Activated CD4-positive, alpha-beta T cell treated with anti-CD3 and anti-CD28 coated beads, Interleukin-2, amount 50 U/mL, for 16 hours (primary cell): ENCODE measurements at regions not wholly inside any gene's neighbourhood (a gene's known extent, or its start where the extent isn't known, plus 50 kb on each side); places are given as distances from the start of the nearest gene placed in this dataset.
A peak's percentile ranks its signal among the peaks of the same experiment; 100 is the strongest.
"Not testable (repeated sequence)": the region's sequence is repeated elsewhere in the genome, so short reads cannot be mapped to it uniquely, and the experiment has no call there.

Source experiments
- DNase-seq: peaks from one replicate; pipeline ENCODE4 v3.0.0-alpha.2; 2020

DNA sequence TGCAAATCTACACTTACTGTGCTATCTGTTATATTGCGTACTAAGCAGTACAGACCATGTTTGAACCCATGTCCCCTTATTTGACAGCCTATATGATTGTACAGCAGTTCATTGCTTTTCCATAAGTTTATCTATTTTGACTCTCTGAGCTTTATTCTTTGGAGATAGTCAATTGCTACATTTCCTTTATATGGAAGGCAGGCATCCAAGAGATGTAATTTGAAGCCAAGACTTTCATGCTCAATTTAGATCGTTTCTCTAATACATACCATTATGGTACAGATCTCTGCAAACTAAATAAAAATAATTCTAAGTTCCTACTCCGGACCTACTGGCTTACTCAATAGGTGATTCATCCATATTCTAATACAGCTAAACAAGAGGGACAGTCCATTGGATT lies 424.8 kb downstream of the TMEM38B start:
- DNase-seq: no peak

DNA sequence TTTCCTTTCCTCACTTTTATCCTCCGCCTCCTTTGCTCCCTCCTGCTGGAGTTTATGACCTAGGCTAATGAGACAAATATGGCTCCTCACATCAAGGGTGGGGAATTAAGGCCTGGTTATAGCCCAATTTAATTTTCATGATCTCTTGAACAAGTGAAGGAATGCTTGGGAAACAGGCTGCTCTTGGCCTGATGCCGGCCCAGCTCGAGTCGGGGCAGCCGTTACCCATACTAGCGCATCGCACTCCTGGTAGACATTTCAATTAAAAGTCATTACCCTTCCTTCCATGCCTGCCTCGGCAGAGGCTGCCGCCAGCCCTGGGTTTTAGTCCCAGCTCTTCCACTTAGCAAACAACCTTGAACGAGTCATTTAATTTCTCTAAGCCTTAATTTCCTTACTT lies 425.7 kb downstream of the TMEM38B start:
- no peak for DNase-seq

DNA sequence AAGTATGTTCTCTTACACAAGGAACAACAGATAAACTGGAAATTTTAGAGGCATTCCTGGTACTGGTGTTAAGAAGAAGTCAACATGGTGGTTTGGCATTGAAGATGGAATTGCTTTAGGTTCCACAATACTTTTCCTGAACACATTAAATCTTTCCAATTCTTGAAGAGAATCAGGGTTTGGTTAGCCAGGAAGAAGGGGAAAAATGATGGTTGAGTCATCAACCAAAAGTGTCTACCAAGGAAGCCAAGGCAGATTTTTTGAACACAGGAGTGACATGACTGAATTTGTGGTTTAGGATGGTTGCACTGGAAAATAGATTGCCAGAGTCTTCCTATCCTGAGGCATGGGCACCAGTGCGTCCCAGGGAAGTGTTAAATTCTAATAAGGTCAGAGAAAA lies 433.4 kb downstream of the TMEM38B start:
- no peak for DNase-seq

DNA sequence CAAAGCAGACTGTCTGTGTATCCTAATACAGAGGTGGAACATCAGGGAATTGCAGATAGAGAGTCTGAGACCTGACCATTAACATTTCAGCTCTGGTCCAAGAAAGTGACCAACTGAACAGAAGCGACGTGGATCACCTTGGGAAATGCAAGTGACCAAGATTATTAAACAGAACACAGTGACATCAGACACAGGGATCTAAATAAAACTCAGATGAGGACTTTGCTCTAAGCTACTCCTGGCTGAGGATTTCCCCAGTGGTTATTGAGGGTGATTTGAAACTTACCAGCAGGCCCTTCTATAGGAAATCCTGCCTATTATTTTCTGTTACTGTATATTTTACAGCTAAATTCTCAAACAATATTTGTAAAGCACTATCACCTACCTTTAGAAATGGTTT lies 436.0 kb downstream of the TMEM38B start:
- no peak for DNase-seq

DNA sequence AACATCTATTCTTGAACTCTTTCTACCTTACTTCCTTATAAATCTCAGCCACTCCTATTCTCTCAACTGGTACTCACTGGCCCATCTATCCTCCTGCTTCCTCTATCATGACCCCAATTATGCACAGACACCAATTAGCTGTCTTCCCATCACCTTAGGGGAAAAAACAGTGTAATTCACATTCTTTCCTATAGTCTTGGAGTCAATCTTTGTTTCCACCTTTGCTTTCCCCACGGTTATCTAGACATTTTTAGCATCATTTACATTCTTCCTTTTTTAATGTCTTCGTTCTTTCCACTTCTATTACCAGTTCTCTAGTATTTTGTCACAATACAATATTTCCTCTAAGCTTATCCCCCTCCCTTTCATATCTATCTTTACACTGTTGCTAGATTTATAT lies 449.4 kb downstream of the TMEM38B start:
- DNase-seq: no peak

DNA sequence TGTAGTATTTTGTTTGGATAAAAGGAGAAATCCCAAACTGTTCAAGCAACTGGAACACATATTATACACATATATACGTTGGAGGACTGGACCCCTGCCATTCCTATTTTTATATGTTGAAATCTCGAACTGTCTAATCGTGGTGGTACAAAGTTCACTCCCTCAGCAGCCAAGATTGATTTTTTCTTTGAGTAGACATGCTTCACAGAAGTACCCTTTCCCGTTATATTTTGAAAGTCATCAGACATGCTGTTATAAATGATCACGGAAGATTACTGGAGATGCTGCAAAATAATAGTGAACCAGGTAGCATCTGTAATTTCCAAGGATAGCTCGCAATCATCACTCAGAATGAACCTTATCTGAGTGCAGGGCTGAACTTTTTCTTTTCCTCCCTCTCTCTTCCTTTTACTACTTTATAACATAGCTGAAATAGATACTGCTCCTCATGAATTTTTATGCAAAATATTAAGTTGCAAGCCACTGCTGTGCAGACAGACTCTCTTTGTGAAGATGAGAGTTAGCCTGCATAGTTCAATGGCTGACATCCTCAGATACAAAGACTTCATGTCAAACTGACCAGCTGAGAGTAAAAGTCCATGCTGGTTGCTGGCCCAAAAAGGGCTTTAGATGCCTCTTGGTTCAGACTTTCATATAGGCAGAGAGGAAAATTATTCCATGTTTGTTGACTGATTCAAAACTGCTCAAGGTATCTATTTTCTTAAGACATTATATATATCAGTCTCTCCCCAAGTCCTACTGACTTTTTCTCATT lies 451.9 kb downstream of the TMEM38B start:
- no peak for DNase-seq

DNA sequence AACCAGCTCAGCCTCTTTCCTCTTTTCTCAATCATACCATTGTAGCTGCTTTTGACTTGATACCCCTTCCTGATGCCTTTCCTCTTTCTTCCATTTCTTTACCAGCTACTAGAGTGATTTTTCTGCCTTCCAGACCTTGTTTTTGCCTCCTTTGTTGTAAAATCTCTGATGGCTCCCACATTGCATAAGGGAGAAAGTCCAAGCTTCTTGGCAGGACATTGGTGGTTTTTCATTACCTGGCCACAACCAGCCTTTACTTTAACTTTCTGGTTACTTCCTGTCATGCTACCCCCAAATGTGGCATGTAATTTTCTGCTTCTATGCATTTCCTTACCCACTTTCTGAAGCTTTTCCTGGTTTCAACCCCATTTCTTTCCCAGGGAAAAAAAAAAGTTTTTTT lies 452.5 kb downstream of the TMEM38B start:
- no peak for DNase-seq

DNA sequence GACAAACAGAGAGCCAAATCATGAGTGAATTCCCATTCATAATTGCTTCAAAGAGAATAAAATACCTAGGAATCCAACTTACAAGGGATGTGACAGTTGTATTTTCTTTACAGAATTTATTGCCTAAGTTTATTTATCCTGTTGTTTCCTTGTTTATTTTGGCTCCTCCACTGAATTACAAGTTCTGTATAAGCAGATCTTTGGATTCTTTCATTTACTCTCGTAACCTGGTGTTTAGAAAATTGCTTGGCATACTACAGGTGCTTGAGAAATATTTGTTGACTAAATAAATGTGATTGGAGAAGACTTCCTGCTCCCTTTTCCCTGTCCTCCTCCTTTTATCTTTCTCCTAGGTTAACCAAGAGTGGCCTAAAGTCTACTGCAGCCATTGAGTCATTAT lies 455.6 kb downstream of the TMEM38B start:
- no peak for DNase-seq

DNA sequence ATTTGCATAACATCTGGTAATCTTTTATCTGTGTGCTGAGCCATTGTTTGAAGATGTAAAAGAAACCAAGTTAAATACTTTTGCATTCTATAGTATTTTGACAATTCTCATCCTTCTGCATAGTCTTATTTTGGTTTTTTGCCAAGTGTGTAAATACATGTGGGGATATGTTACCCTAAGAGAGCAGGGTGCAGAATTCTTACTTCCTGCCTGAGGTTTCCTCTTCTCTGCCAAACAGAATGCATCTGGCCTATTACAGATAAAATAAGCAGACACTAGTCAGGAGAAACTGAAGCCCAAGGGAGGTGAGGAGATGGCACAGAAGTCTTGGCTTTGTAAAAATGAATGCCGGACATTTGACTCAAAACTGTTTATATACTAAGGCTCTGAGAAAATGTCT lies 462.1 kb downstream of the TMEM38B start:
- DNase-seq: no peak

DNA sequence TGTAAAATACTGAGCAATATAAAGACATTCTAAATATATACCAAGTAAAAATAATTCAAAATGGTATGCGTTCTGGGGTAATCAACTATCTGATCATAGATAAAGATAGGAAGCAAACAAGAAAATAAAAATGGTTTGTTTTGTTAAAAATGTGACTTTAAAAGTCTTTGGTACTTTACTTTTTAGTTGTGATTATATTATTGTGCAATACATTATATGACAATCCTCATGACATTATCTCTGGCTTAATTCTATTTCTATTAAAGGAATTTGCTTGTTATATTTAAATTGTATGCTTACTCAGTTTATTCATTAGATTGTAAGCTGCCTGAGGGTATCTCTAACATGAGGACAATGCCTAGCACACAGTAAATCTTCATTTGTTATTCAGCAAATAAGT lies 477.9 kb downstream of the TMEM38B start:
- no peak for DNase-seq

DNA sequence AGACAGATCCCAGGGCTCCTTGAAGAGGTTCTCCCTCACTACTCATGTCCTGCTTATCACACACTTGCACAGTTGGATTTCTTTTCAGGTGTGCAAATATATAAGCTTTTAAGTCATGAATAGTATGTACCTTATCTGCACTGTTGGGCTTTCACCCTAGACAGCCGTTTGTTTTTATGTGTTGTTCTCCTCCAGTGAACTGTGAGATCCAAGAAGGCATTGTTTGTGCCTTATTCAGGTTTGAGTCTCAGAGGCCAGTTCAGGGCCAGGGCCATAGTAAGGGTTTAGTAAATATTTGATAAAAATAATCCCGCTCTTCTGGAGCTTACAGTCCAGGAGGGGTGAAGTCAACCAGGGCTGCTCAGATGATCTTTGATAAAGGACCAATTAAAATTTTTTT lies 480.0 kb downstream of the TMEM38B start:
- DNase-seq: no peak

DNA sequence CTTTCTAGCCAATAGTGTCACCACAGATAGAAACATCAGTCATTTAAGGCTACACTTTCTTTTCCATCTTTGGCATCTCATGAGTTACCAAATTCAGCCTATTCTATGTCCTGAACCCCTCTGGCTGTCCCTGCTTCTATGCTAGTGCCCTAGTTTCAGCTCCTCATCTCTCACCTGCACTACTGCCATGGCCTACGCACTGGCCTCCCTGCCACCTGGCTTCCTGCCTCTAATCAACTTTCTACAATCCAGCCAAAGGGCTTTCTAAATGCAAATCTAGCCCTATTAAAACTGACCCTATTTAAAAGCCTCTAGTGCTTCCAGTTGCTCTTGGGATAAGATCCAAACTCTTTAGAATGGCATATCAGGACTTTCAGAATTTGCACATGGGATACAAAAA lies 482.9 kb downstream of the TMEM38B start:
- DNase-seq: no peak

DNA sequence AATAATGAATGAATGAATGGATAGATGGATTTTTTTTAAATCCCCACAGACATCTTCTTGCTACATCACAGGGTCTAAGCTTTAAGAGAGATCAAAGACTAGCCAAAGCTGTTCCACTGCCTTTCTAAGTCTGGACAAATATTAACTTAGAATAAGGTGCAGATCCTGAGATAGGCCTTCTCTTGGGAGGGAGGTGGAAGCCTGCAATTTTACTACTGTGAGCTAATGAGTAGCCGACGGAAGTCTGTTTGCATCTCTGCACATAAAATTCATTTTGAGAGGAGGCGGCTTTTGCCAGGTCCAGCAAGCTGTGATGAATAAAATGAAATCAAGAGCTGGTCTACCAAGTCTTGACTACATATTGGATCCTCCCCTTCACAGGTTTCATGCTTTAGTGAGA lies 484.9 kb downstream of the TMEM38B start:
- no peak for DNase-seq

DNA sequence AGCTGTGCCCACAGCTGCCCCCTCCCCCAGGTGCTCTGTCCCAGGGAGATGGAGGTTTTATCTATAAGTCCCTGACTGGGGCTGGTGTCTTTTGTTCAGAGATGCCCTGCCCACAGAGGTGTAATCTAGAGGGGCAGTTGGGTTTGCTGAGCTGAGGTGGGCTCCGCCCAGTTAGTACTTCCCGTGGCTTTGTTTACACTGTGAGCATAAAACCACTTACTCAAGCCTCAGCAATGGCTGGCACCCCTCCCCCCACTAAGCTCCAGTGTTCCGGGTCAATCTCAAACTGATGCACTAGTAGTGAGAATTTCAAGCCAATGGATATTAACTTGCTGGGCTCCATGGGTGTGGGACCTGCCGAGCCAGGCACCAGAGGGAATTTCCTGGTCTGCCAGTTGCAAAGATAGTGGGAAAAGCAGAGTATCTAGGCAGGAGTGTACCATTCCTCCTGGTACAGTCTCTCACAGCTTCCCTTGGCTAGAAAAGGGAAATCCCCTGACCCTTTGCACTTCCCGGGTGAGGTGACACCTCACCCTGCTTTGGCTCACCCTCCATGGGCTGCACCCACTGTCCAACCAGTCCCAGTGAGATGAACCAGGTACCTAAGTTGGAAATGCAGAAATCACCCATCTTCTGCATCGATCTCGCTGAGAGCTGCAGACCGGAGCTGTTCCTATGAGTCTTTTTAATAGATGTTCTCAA lies 509.6 kb downstream of the TMEM38B start:
- not testable (repeated sequence) for DNase-seq

DNA sequence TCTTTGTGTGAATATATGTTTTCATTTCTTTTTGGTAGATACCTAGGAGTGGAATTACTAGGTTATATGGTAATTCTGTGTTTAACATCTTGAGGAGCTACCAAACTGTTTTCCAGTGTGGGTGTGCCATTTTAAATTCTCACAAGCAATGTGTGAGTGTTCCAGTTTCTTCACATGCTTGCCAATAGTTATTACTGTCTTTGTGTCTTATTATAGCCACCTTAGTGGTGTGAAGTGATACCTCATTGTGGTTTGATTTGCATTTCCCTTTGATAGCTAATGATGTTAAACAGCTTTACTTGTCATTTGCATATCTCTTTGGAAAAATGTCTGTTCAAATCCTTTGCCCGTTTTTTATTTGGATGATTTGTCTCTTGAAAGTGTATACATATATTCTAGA lies 513.0 kb downstream of the TMEM38B start:
- DNase-seq: no peak

DNA sequence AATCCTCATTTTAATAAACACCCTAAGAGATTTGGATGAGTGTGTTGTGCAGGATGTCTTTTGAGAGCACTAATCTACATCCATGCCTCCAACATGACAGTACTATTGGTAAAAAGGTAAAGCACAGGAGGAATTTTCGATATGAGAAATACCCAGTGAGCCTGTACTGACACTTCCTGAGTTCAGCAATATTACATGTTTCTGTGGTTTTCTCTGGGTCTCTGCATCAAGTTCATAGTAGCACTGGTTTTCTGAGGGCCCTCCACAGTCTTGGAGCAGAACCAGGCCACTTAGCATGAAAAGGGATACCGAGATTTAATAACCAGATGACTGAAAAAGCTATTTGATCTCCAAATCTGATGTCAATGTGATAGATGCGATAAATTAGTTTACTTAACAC lies 524.1 kb downstream of the TMEM38B start:
- DNase-seq: peak; percentile 14

DNA sequence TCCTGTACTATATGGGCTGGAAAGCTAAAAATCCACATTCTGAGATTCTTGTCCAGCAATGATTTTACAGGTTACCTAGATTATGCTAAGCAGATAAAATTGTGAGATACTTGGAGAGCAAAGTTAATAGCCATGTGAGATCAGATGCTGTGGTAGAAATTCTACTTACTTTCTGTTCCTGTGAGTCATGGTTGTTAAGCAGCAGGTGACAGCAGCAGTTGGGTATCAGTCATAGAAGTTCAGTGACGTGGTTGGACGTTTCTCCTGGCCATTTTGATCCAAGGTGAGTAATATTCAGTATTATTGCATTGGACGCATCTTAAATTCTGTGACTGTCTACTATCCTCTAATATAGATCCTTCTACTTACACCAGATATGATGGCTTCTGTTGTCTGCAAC lies 524.5 kb downstream of the TMEM38B start:
- peak; percentile 11 for DNase-seq

DNA sequence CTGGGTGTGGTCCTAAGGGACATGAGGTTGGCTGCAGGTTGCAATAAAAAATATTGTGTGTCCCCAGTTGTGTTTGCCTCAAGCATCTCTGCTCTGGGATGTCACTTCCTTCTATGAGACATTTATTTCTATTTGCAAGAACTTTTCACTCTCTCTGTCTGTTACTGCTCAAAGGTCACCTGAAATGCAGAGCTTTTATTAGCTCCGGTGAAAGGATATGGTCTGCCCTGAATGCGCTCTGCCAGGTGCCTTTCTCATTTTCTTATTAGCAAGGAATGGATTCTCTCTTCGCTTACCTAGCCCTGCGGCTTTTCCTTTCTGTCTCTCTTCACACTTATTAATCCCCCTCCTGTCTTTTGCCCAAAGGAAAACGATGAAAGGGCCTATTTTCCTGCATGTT lies 526.1 kb downstream of the TMEM38B start:
- no peak for DNase-seq

DNA sequence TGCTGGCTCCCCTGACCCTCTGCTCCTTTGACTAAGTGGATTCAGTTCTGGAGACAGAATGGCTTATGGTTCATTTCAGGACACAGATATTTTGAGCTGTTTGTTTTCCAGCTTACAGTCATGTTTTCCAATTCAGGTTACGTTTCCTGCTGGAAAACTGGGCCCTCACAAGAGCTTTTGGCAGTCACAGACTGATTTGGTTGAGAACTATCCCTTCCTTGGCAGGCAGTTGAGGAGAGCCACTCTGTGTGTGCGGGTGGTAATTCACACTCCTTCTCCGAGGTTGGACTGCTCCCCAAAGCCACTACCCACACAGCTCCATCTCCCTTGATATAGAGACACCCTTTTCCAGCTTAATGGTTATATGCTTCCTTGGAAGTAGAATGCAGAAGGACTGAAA lies 534.5 kb downstream of the TMEM38B start:
- no peak for DNase-seq

DNA sequence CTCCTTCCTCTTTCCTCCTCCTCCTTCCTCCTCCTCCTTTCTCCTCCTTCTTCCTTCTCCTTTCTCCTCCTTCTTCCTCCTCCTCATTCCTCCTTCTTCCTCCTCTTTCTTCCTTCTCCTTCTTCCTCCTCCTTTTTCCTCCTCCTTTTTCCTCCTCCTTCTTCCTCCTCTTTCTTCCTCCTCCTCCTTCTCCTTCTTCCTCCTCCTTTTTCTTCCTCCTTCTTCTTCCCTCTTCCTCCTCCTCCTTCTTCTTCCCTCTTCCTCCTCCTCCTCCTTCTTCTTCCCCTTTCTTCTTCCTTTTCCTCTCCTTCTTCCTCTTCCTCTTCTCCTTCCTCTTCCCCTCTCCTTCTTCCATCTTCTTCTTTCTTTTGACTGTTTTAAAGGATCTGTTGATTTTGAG lies 538.8 kb downstream of the TMEM38B start:
- no peak for DNase-seq

DNA sequence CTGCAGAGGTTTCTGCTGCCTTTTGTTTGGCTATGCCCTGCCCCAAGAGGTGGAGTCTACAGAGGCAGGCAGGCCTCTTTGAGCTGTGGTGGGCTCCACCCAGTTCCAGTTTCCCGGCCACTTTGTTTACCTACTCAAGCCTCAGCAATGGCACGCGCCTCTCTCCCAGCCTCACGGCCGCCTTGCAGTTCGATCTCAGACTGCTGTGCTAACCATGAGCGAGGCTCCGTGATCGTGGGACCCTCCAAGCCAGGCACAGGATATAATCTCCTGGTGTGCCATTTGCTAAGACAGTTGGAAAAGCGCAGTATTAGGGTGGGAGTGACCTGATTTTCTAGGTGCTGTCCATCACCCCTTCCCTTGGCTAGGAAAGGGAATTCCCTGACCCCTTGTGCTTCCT lies 566.6 kb downstream of the TMEM38B start:
- not testable (repeated sequence) for DNase-seq

DNA sequence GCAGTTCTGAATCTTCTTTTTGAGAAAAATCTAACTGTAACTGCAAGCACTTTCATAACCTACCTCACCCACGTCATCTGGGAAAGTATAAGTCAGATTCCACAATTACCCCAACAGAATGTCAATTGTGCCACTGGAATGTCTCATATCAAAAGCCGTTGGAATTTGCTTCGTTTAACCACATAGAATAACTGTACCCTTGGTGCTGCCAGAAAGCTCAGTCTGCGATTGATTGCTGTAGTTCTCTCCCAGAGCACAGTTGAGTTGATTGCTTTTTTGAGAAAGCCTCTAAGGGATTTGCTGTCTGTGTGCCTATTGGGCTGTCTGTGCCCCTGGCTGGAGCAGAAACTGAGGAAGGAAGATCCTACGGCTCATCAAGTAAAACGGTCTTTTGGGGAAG lies 583.6 kb downstream of the TMEM38B start:
- DNase-seq: no peak

DNA sequence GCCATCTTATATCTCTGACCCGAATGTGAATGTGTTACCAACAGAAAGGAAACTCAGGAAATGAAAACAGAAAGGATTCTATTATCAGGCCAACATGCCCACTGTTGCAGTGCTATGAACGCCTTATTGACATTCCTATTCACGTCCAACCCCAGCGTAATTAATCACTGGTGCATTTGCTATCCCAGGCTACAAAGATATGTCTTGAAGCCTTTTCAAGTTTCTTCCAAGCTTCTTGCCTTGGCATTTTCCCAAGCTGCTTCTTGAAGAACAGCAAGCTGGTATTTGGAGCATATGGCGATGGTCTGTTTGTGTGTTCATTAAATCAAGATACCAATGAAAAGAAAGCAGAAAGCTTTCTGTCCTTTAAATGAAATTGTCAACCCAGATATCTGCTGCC lies 579.2 kb upstream of the ZNF462 start:
- DNase-seq: no peak

DNA sequence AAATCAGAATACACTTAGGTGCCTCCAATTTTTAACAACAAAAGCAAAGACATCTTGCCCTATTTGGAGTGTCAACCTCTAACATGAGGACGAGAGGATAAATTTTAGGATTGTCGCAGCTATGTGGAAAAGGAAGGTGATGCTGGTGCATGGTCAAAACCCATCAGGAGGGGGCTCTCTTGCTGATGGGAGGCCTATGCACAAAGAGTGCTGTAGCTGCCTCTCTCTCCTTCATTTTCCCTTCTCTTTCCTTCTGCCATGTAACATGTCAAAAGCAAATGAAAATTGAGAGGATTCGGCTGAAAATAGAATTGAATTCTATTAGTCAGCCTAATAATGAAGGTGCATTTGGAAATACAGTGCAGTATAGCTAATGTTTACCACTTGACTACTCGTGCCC lies 578.7 kb upstream of the ZNF462 start:
- no peak for DNase-seq

DNA sequence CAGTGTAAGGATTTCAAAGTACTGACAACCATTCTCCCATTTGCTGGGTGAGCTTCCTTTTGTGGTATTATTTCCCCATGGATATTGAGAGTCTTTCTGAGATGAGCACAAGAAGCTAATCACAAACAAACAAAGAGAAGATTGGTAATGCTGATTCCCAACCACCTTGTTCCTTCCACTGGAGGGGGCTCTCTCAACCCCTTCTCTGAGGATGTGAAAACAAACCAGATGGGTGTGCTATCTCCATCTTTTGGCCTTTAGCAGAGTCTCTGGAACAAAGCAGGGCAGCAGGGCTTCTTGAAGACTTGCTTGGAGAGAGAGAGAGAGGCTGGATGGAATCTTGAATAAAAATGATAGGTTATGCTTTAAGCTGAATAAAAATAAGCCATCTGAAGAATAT lies 576.7 kb upstream of the ZNF462 start:
- no peak for DNase-seq
